Islet precursor cell (in vitro differentiated cells): ENCODE measurements at regions not wholly inside any gene's neighbourhood (a gene's known extent, or its start where the extent isn't known, plus 50 kb on each side); places are given as distances from the start of the nearest gene placed in this dataset.

Experiments used
- DNase-seq: peaks from one replicate; pipeline ENCODE4 v3.0.0-alpha.2; 2018

- DNase-seq: no peak
These were observed 57.4 kb downstream of the PRR20E start for GRCh38 chr13:57224414-57224813.

DNA sequence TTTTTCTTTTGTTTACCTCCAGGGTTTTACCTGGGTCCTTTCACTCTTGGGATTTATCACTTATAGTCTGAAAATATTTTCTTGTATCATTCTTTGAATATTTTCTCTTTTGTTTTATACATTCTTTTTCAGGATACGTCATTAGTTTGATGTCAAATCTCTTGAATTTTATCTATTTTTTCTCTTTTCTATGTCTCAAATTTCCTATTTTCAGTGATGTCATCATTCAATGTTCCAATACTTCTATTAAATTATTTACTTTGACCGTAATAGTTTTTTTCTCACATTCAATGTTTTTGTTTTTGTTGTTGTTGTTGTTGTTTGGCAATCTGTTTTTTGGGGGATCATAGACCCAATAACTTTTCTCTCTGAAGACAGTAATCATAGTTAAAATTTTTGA is 83.5 kb downstream of the PRR20E start:
- DNase-seq: no peak

DNA sequence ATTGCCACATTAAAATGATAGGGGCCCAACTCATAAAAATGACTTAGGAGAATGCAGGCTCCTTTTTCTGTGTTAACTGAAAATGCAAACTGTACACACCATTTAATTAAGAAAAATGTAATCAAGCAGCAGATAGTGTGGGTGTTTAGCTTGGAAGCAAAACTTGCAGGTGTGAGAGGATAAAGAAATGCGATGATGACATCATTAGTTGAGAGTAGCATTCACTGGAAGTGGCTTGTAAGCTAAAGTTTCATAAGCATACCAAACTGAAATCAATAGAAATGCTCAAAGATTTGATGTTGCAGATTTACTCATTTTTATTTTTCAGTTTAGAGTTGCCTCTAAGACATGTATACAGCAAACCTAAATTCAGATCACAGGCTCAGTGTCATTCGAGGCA is 86.6 kb downstream of the PRR20E start:
- DNase-seq: no peak

- DNase-seq: no peak
These were observed 98.0 kb downstream of the PRR20E start for GRCh38 chr13:57264965-57265364.

DNA sequence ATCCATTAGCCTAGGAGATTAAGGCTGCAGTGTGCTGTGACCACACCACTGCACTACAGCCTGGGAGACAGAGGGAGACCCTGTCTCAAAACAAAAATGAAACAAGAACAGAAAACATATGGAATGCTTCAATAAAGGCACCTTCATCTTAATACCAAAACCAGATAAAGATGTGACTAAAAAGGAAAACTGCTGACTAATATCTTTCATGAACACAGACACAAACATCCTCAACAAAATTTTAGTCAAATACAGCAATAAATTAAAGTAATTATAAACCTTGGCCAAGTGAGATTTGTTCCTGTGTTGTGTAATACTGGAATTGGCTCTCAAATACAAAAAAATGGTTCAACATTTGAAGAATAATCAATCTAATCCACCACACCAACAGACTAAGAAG is 103.5 kb downstream of the PRR20E start:
- DNase-seq: no peak

- DNase-seq: peak; percentile 79
These were observed 119.6 kb downstream of the PRR20E start for GRCh38 chr13:57286511-57287098.

DNA sequence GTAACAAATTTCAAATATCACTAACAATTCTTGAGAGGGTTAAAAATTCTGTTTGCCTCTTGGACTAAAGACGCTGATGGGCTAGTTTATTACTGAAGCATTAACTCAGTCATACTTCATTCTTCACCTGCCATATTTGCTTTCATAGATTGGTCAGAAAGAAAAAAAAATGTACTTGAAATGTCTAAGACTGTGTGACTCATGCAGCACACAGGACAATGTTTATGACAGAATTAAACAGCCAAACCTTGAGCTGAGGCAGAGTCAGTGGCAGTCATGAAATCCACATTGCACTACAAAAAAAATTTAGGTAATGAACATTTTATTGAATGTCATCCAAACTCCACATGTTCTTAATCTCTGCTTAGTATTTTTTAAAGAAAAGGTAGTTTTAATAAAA is 135.6 kb downstream of the PRR20E start:
- DNase-seq: no peak

DNA sequence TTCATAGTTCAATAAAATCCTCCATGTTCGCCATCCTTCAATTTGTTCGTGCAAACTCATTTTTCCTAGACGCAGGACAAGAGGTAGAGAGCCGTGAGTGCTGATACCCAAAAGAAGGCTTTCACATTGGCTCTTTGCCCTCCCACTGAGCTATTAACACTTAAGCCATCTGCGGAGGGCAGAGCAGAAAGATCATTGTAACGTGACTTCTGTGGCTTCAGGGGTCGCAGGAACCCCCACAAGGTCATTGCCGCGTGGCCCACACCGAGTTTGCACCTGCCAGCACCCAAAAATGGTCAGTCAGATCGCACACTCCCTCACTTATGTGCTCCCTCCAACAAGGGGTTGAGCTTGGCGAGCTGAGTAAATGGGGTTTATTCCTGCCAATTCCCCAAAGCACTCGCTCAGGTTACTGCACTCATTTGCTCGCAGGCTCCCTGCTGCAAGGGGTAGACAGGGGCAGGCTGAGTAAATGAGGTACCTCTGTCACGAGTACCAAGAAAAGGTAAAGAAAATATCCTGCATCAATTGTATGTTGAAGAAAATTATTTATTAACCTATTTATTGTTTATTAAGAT is 144.1 kb downstream of the PRR20E start:
- DNase-seq: peak; percentile 45

DNA sequence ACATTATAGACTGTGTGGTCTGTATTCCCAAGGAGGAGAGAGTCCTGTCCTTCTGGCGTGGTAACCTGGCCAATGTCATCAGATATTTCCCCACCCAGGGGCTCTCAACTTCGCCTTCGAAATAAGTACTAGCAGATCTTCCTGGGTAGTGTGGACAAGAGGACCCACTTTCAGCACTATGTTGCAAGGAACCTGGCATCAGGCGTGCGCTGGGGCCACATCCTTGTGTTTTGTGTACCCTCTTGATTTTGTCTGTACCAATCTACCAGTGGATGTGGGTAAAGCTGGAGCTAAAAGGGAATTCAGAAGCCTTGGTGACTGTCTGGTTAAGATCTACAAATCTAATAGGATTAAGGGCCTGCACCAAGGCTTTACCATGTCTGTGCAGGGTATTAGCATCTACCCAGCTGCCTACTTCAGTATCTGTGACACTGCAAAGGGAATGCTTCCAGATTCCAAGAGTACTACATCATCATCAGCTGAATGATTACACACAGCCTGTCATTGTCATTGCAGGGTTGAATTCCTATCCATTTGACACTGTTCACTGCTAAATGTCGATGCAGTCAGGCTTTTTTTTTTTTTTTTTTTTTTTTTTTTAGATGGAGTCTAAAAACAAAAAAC is 148.0 kb downstream of the PRR20E start:
- DNase-seq: peak; percentile 76

GRCh38 chr13:57326532-57326931 is 159.5 kb downstream of the PRR20E start:
- DNase-seq: no peak

GRCh38 chr13:57340878-57341277 is 173.9 kb downstream of the PRR20E start:
- DNase-seq: no peak

DNA sequence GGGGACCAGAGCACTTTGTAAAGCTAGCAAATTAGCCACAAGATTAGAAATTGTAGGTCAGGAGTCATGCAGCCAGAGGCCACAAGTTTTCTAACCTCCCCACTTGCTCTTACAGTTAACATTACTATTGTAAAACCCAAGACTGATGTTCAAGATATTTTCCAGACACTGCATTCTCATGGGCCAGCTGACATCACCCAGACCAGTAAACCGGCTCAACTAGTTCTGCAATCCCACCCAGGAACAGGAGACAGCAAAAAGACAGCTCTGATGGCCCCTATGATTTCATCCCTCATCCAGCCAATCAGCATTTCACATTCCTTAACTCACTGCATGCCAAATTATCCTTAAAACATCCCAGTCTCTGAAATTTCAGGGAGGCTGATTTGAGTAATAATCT is 178.5 kb downstream of the PRR20E start:
- peak; percentile 96 for DNase-seq

DNA sequence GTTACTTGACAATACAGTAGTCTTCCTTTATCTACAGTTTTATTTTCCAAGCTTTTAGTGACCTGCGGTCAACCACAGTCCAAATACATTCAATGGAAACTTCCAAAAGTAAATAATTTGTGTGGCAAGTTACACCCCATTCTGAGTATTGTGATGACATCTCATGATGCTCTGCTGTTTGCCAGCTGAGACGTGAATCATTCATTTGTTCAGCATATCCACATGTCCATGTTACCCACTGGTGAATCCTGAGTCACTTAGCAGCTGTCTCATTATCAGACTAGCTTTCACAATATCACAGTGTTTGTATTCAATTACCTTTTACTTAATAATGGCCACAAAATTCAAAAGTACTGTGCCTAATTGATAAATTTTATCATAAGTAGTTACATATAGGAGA is 179.8 kb downstream of the PRR20E start:
- DNase-seq: no peak

- no peak for DNase-seq
These were observed 185.1 kb downstream of the PRR20E start for GRCh38 chr13:57352114-57352513.

GRCh38 chr13:57353831-57354230 is 186.8 kb downstream of the PRR20E start:
- DNase-seq: no peak

GRCh38 chr13:57375876-57376275 is 208.9 kb downstream of the PRR20E start:
- no peak for DNase-seq

GRCh38 chr13:57408312-57408711 is 223.2 kb upstream of the PCDH17 start:
- no peak for DNase-seq

DNA sequence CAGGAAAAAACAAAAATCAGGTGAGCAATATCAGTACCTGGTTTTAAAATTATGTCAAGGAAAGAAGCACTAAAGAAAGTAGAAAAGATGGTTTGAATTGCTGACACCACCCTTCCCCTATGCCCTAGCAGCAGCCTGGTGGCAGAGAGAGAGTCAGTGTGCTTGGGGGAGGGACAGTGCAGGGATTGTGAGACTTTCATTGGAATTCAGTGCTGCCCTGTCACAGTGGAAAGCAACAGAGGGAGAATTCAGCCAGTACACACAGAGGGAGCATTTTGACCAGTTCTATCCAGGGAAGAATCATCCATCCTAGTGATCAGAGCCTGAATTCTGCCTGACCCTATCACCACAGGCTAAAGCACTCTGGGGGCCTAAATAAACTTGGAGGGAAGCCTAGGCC is 222.4 kb upstream of the PCDH17 start:
- peak; percentile 77 for DNase-seq

DNA sequence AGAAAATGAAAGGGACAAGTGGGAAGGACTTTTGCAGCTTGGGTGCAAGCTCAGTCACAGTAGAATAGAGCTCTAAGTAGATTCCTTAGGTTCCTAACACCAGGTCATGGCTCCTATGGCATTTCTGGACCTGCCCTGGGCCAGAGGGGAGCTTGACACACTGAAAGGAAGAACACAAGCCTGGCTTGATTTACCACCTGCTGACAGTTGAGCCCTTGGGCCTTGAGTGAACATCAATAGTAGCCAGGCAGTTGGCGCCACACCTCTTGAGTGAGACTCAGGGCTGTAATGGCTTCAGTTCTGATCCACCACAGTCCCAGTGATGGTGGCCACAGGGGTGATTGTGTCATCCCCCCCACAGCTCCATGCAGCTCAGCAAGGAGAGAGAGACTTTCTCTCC is 221.9 kb upstream of the PCDH17 start:
- peak; percentile 56 for DNase-seq

GRCh38 chr13:57418067-57418677 is 213.4 kb upstream of the PCDH17 start:
- no peak for DNase-seq

DNA sequence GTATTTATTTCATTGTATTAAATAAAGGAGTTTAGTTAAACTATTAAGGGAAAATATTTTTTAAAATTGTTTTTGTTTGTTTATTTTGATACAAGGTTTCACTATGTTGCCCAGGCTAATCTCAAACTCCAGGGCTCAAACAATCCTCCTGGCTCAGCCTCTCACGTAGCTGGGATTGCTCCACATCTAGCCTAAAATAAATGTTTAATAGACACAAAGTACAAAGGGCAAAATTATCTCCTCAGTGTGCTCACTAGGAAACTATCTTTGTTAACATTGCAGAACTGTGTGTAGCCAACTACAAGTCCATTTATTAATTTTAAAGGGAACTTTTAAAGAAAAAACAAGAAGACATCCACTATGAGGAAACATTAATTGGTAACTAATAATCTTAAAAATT is 207.2 kb upstream of the PCDH17 start:
- DNase-seq: no peak

- peak; percentile 56 for DNase-seq
These were observed 206.0 kb upstream of the PCDH17 start for GRCh38 chr13:57425531-57425930.

DNA sequence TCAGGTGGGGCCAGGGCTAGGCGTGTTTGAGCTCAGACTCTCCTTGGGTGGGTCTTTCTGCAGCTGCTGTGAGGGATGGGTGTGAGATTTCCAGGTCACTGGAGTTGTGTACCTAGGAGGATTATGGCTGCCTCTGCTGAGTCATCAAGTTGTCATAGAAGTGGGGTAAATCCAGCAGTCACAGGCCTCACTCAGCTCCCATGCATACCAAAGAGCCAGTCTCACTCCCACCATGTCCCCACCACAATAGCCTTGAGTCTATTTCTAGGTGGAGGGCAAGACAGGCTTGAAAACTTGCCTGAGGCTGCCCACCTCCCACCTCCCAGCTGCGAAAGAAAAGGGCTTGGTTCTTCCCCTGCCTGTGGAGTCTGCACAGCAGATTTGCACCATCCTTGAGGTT is 194.0 kb upstream of the PCDH17 start:
- peak; percentile 72 for DNase-seq

DNA sequence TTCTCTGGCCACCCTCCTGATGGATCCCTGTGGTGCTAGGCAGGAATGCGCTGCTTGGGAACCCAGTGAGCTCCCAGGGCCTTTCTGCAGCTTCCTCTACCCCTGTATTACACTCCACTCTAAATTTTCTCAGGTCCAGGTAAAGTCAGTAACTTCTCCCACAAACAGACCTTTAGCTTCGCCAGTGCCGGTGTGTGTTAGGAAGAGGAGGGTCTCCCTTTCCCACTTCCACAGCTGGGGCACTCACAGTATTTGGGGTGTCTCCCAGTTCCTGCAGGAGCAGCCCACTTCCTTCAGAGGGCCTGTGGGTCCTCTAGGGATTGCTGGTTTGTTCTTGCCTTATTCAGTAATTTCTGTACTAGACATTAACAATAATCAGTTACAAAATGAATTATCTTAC is 193.5 kb upstream of the PCDH17 start:
- no peak for DNase-seq
